WTC11 (cell line): ENCODE measurements at regions not wholly inside any gene's neighbourhood (a gene's known extent, or its start where the extent isn't known, plus 50 kb on each side); places are given as distances from the start of the nearest gene placed in this dataset.

Experiments used
- ATAC-seq: fragments of 200-7000 bp; cut with Tn5 transposase; 2 replicates; pipeline ENCODE4 v1.10.0; 2021; ENCODE audit warnings: mild to moderate bottlenecking, moderate library complexity
- CTCF ChIA-PET: fragments of 300-600 bp; sonication (Branson Sonifier 250); formaldehyde crosslinking; loops from one replicate; lab custom pipeline; 2021; ENCODE audit warnings: antibody characterized with exemption; lab: Charles Lee
- POLR2A ChIA-PET: fragments of 350-600 bp; sonication (Branson Sonifier 250); formaldehyde crosslinking; loops from one replicate; lab custom pipeline; 2021; ENCODE audit warnings: antibody characterized with exemption; lab: Charles Lee
- DNase-seq: peaks from one replicate; pipeline ENCODE4 v3.0.0; 2021; ENCODE audit warnings: low spot score
- H3K27ac Mint-ChIP-seq: 2 replicates; pipeline ENCODE4 v1.8.0; 2021; ENCODE audit warnings: mixed read lengths
- H3K27me3 Mint-ChIP-seq: 2 replicates; pipeline ENCODE4 v1.8.0; 2021; ENCODE audit warnings: low read depth, mild to moderate bottlenecking, moderate library complexity, mixed read lengths
- H3K36me3 Mint-ChIP-seq: 2 replicates; pipeline ENCODE4 v1.8.0; 2021; ENCODE audit warnings: mixed read lengths
- H3K4me1 Mint-ChIP-seq: 2 replicates; pipeline ENCODE4 v1.8.0; 2022; ENCODE audit warnings: mixed read lengths
- H3K4me3 Mint-ChIP-seq: 2 replicates; pipeline ENCODE4 v1.8.0; 2021; ENCODE audit warnings: mild to moderate bottlenecking, moderate library complexity, mixed read lengths
- H3K9me3 Mint-ChIP-seq: 2 replicates; pipeline ENCODE4 v1.8.0; 2021; ENCODE audit warnings: mixed read lengths
- AFF4 ChIP-seq: sonication (generic); formaldehyde crosslinking; IDR thresholded peaks from 2 replicates; pipeline ENCODE4 v1.8.1; 2023; ENCODE audit warnings: mild to moderate bottlenecking, missing genetic modification reagents, borderline replicate concordance
- ARID4B ChIP-seq: sonication (generic); formaldehyde crosslinking; IDR thresholded peaks from 2 replicates; pipeline ENCODE4 v1.8.0; 2023; ENCODE audit warnings: missing genetic modification reagents, mild to moderate bottlenecking, borderline replicate concordance
- CDX4 ChIP-seq: fragments of 250-450 bp; sonication (Bioruptor Pico); IDR thresholded peaks from 2 replicates; pipeline ENCODE4 v1.9.0; 2021; ENCODE audit warnings: moderate library complexity, mild to moderate bottlenecking, inconsistent platforms, borderline replicate concordance
- E2F4 ChIP-seq: sonication (generic); formaldehyde crosslinking; IDR thresholded peaks from 2 replicates; pipeline ENCODE4 v1.8.1; 2022; ENCODE audit warnings: low read depth, mild to moderate bottlenecking, moderate library complexity, missing genetic modification reagents, borderline replicate concordance
- E2F5 ChIP-seq: sonication (generic); formaldehyde crosslinking; IDR thresholded peaks from 2 replicates; pipeline ENCODE4 v1.8.1; 2022; ENCODE audit warnings: mild to moderate bottlenecking, moderate library complexity, missing genetic modification reagents
- GABPB1 ChIP-seq: sonication (generic); formaldehyde crosslinking; IDR thresholded peaks from 2 replicates; pipeline ENCODE4 v1.8.1; 2023; ENCODE audit warnings: mild to moderate bottlenecking, missing genetic modification reagents
- HMGA2 ChIP-seq: fragments of 250-450 bp; sonication (Bioruptor Pico); IDR thresholded peaks from 2 replicates; pipeline ENCODE4 v1.4.0; 2021; ENCODE audit warnings: mild to moderate bottlenecking, moderate library complexity
- HMGXB4 ChIP-seq: sonication (generic); formaldehyde crosslinking; IDR thresholded peaks from 2 replicates; pipeline ENCODE4 v1.8.1; 2023; ENCODE audit warnings: mild to moderate bottlenecking, moderate library complexity, missing genetic modification reagents
- RORB ChIP-seq: fragments of 250-450 bp; sonication (Bioruptor Pico); IDR thresholded peaks from 2 replicates; pipeline ENCODE4 v1.9.0; 2021; ENCODE audit warnings: mild to moderate bottlenecking
- SMAD3 ChIP-seq: sonication (generic); formaldehyde crosslinking; IDR thresholded peaks from 2 replicates; pipeline ENCODE4 v1.8.0; 2022; ENCODE audit warnings: missing genetic modification reagents, mild to moderate bottlenecking, borderline replicate concordance
- TP53 ChIP-seq: sonication (generic); formaldehyde crosslinking; IDR thresholded peaks from 2 replicates; pipeline ENCODE4 v1.8.1; 2023; ENCODE audit warnings: mild to moderate bottlenecking, missing genetic modification reagents
- USF2 ChIP-seq: sonication (generic); formaldehyde crosslinking; IDR thresholded peaks from 2 replicates; pipeline ENCODE4 v1.8.1; 2023; ENCODE audit warnings: mild to moderate bottlenecking, missing genetic modification reagents, moderate library complexity
- ZNF138 ChIP-seq: sonication (generic); formaldehyde crosslinking; conservative IDR thresholded peaks from 2 replicates; pipeline ENCODE4 v1.8.1; 2022; ENCODE audit warnings: mild to moderate bottlenecking, moderate library complexity, missing genetic modification reagents
- ZNF263 ChIP-seq: sonication (generic); formaldehyde crosslinking; IDR thresholded peaks from 2 replicates; pipeline ENCODE4 v1.8.1; 2022; ENCODE audit warnings: low read depth, mild to moderate bottlenecking, moderate library complexity, missing genetic modification reagents

- CTCF ChIA-PET, result no interaction called here
- H3K36me3 Mint-ChIP-seq, result peaks cover 8% of the 10 kb centered on the region; the same call in 1 of the 2 replicates
- no peak for DNase-seq
- POLR2A ChIA-PET, result interaction anchor here (0.6 kb wide), 2 partner anchors 68 to 95 kb away, joined by 3 to 4 read pairs; no protein-coding TSS in a partner anchor
- H3K27ac Mint-ChIP-seq, result no peak overlapping the region
- H3K4me1 Mint-ChIP-seq, result no peaks in the 10 kb centered on the region
- H3K27me3 Mint-ChIP-seq, result no peaks in the 10 kb centered on the region
- no peak overlapping the region for H3K4me3 Mint-ChIP-seq
- no peak for TF ChIP-seq TP53 (CRISPR knock-in tag)
- no peak for TF ChIP-seq E2F5 (CRISPR knock-in tag)
- TF ChIP-seq E2F4 (CRISPR knock-in tag), result no peak
- H3K9me3 Mint-ChIP-seq, result peaks cover 20% of the 10 kb centered on the region
- ATAC-seq, result no peak
Observed at GRCh38 chr18:78779996-78780718, 199.5 kb upstream of the SALL3 start.

GRCh38 chr18:78780719-78781600 is 198.7 kb upstream of the SALL3 start:
- Mint-ChIP-seq H3K27me3 (no peaks in the 10 kb centered on the region), H3K27ac (no peak overlapping the region), H3K4me3 (no peak overlapping the region), H3K4me1 (no peaks in the 10 kb centered on the region), H3K9me3 (peaks cover 28% of the 10 kb centered on the region), H3K36me3 (peaks cover 9% of the 10 kb centered on the region; the same call in 1 of the 2 replicates)
- ChIA-PET CTCF (no interaction called here), POLR2A (interaction anchor here (0.6 kb wide), 1 partner anchor 67 kb away, joined by 4 read pairs; no protein-coding TSS in a partner anchor)
- DNase-seq (no peak), ATAC-seq (no peak)
- TF ChIP-seq SMAD3 (CRISPR knock-in tag), result no peak
- TF ChIP-seq HMGXB4 (CRISPR knock-in tag), result no peak
- no peak for TF ChIP-seq ZNF138
- no peak for TF ChIP-seq AFF4 (CRISPR knock-in tag)
- no peak for TF ChIP-seq ZNF263 (CRISPR knock-in tag)
- TF ChIP-seq HMGA2, result no peak
- no peak for TF ChIP-seq RORB (CRISPR knock-in tag)
- no peak for TF ChIP-seq ARID4B (CRISPR knock-in tag)
- no peak for TF ChIP-seq USF2 (CRISPR knock-in tag)
- no peak for TF ChIP-seq GABPB1 (CRISPR knock-in tag)
- no peak for TF ChIP-seq CDX4
